CD14-positive monocyte (primary cell): ENCODE measurements at regions not wholly inside any gene's neighbourhood (a gene's known extent, or its start where the extent isn't known, plus 50 kb on each side); places are given as distances from the start of the nearest gene placed in this dataset.

Experiments
- DNase-seq, 3 donors: peaks; one replicate each; pipeline ENCODE4 v3.0.0-alpha.2; 2011 to 2022
- H2AFZ ChIP-seq: 2 replicates; pipeline ENCODE4 v1.6.0; 2012; ENCODE audit warnings: mild to moderate bottlenecking, low read depth, low read length, inconsistent platforms; ENCODE audit not compliant: insufficient read depth, poor library complexity, severe bottlenecking
- H3K27ac ChIP-seq, 2 donors: 1 replicate in 1 of 2; 2 replicates in 1 of 2; pipeline ENCODE4 v1.5.1; 2012 to 2013; ENCODE audit warnings: low read length in 2 of 2, control low read depth in 1 of 2, inconsistent platforms in 1 of 2, low read depth in 1 of 2, mild to moderate bottlenecking in 1 of 2
- H3K27me3 ChIP-seq, 2 donors: one replicate each; pipeline versions ENCODE4 v1.6.0 to v1.6.1; 2011 to 2013; ENCODE audit warnings: low read length in 2 of 2; ENCODE audit not compliant: control insufficient read depth in 2 of 2, insufficient read depth in 2 of 2
- H3K36me3 ChIP-seq, 2 donors: replicated peaks in 1 of 2; 1 replicate in 1 of 2; 2 replicates in 1 of 2; pipeline versions ENCODE4 v1.5.1 to v1.6.1; 2012 to 2013; ENCODE audit warnings: low read length in 2 of 2, control low read depth in 1 of 2, inconsistent platforms in 1 of 2, mild to moderate bottlenecking in 1 of 2; ENCODE audit not compliant: insufficient read depth in 2 of 2, control insufficient read depth in 1 of 2
- H3K4me1 ChIP-seq, 2 donors: 1 replicate in 1 of 2; 2 replicates in 1 of 2; pipeline versions ENCODE4 v1.5.1 to v1.6.1; 2012 to 2013; ENCODE audit warnings: low read length in 2 of 2, control low read depth in 1 of 2, inconsistent platforms in 1 of 2, mild to moderate bottlenecking in 1 of 2, moderate library complexity in 1 of 2; ENCODE audit not compliant: insufficient read depth in 2 of 2, control insufficient read depth in 1 of 2
- H3K4me2 ChIP-seq: replicated peaks from 2 replicates; pipeline ENCODE3; 2012; ENCODE audit warnings: low read length, moderate library complexity, mild to moderate bottlenecking; ENCODE audit not compliant: poor library complexity, severe bottlenecking; ENCODE audit errors: extremely low read depth
- H3K4me3 ChIP-seq, 3 experiments: fragments of 200-600 bp in 1 of 3; sonication (generic) in 1 of 3; replicated peaks in 1 of 3; 1 replicate in 2 of 3; 2 replicates in 1 of 3; pipeline ENCODE4 v1.5.1; 2011 to 2013; ENCODE audit warnings: low read length in 3 of 3, mild to moderate bottlenecking in 3 of 3, control low read depth in 2 of 3, low read depth in 2 of 3, inconsistent platforms in 1 of 3, moderate library complexity in 1 of 3
- H3K79me2 ChIP-seq: 2 replicates; pipeline ENCODE4 v1.6.0; 2012; ENCODE audit warnings: mild to moderate bottlenecking, control low read depth, inconsistent platforms, low read length, moderate library complexity; ENCODE audit not compliant: insufficient read depth
- H3K9ac ChIP-seq: 2 replicates; pipeline ENCODE4 v1.6.0; 2017; ENCODE audit warnings: low read length, mild to moderate bottlenecking; ENCODE audit not compliant: insufficient read depth, poor library complexity, severe bottlenecking
- H3K9me3 ChIP-seq, 2 donors: replicated peaks in 1 of 2; 1 replicate in 1 of 2; 2 replicates in 1 of 2; pipeline versions ENCODE4 v1.5.1 to v1.6.1; 2012 to 2013; ENCODE audit warnings: low read length in 2 of 2, control low read depth in 1 of 2; ENCODE audit not compliant: control insufficient read depth in 1 of 2, insufficient read depth in 1 of 2
- H4K20me1 ChIP-seq: 2 replicates; pipeline ENCODE4 v1.6.0; 2012; ENCODE audit warnings: mild to moderate bottlenecking, low read length, control low read depth, moderate library complexity; ENCODE audit not compliant: insufficient read depth
- H3K27ac Mint-ChIP-seq, 7 donors: one replicate each; pipeline ENCODE4 v1.8.0; 2020; ENCODE audit warnings: mild to moderate bottlenecking in 7 of 7, mixed read lengths in 7 of 7, moderate library complexity in 6 of 7, inconsistent platforms in 2 of 7
- H3K27me3 Mint-ChIP-seq, 3 donors: one replicate each; pipeline ENCODE4 v1.8.0; 2021 to 2022; ENCODE audit warnings: low read depth in 3 of 3, mild to moderate bottlenecking in 3 of 3, mixed read lengths in 3 of 3, moderate library complexity in 3 of 3, inconsistent platforms in 1 of 3
- H3K36me3 Mint-ChIP-seq, 2 donors: one replicate each; pipeline ENCODE4 v1.8.0; 2020; ENCODE audit warnings: mixed read lengths in 2 of 2, inconsistent platforms in 1 of 2, mild to moderate bottlenecking in 1 of 2
- H3K4me1 Mint-ChIP-seq: one replicate; pipeline ENCODE4 v1.8.0; 2020; ENCODE audit warnings: mild to moderate bottlenecking, mixed read lengths
- H3K4me3 Mint-ChIP-seq, 2 donors: one replicate each; pipeline ENCODE4 v1.8.0; 2020; ENCODE audit warnings: mild to moderate bottlenecking in 2 of 2, mixed read lengths in 2 of 2, moderate library complexity in 1 of 2
- H3K9me3 Mint-ChIP-seq, 7 donors: one replicate each; pipeline ENCODE4 v1.8.0; 2020 to 2022; ENCODE audit warnings: mixed read lengths in 7 of 7, mild to moderate bottlenecking in 6 of 7, moderate library complexity in 6 of 7, inconsistent platforms in 2 of 7
- CTCF ChIP-seq: fragments of 200-600 bp; IDR thresholded peaks from one replicate; pipeline ENCODE4 v1.8.0; 2022; ENCODE audit warnings: antibody characterized with exemption, mild to moderate bottlenecking
- WGBS: methylation state at CpG from one replicate; pipeline ENCODE4 v1.1.5; 2013; ENCODE audit warnings: missing lambda C conversion rate; ENCODE audit not compliant: insufficient coverage; 5-methylcytosine and 5-hydroxymethylcytosine counted together
- intact Hi-C, 2 donors: fragments of 100-400 bp; cut with micrococcal nuclease; formaldehyde crosslinking; loops; one replicate each; pipeline versions ENCODE4 v1.15.0 to v1.15.1; 2023

- H3K9ac ChIP-seq = no peak overlapping the region
- H3K36me3 Mint-ChIP-seq = no peaks in the 10 kb centered on the region
- no peaks in the 10 kb centered on the region for H3K36me3 ChIP-seq
- H4K20me1 ChIP-seq = no peaks in the 10 kb centered on the region
- H3K4me3 ChIP-seq = no peak overlapping the region
- no peaks in the 10 kb centered on the region for H3K4me1 ChIP-seq
- H3K27me3 Mint-ChIP-seq = peaks cover 0 to 3% (median 0%) of the 10 kb centered on the region in 3 donors
- no peaks in the 10 kb centered on the region for H3K27me3 ChIP-seq
- intact Hi-C loops = no loop called here
- no peaks in the 10 kb centered on the region for H3K79me2 ChIP-seq
- no peak for TF ChIP-seq CTCF
- no peak overlapping the region for H2AFZ ChIP-seq
- H3K27ac Mint-ChIP-seq = no peak overlapping the region
- H3K4me1 Mint-ChIP-seq = no peaks in the 10 kb centered on the region
- H3K9me3 Mint-ChIP-seq = peaks cover 0 to 2% (median 0%) of the 10 kb centered on the region in 7 donors
- no peak overlapping the region for H3K4me3 Mint-ChIP-seq
- no peak overlapping the region for H3K4me2 ChIP-seq
- no peak for DNase-seq
- H3K27ac ChIP-seq = no peak overlapping the region
- H3K9me3 ChIP-seq = no peaks in the 10 kb centered on the region
Observed at GRCh38 chr12:67526129-67526528, 122.4 kb upstream of the DYRK2 start.

GRCh38 chr12:67531051-67531450, 117.5 kb upstream of the DYRK2 start:
- H3K36me3 Mint-ChIP-seq = no peaks in the 10 kb centered on the region
- Histone ChIP-seq H3K27ac (no peak overlapping the region), H3K27me3 (no peaks in the 10 kb centered on the region), H3K36me3 (no peaks in the 10 kb centered on the region), H4K20me1 (no peaks in the 10 kb centered on the region), H3K79me2 (no peaks in the 10 kb centered on the region), H3K4me3 (no peak overlapping the region), H3K4me2 (no peak overlapping the region), H2AFZ (no peak overlapping the region), H3K9me3 (no peaks in the 10 kb centered on the region), H3K9ac (no peak overlapping the region), H3K4me1 (no peaks in the 10 kb centered on the region)
- intact Hi-C loops = no loop called here
- H3K4me1 Mint-ChIP-seq = no peaks in the 10 kb centered on the region
- peaks cover 0 to 3% (median 2%) of the 10 kb centered on the region in 3 donors for H3K27me3 Mint-ChIP-seq
- H3K9me3 Mint-ChIP-seq = peaks cover 0 to 4% (median 0%) of the 10 kb centered on the region in 7 donors
- no peak for TF ChIP-seq CTCF
- DNase-seq = no peak
- WGBS = no CpG with 5 or more reads among the region's 1 CpG
- no peak overlapping the region for H3K4me3 Mint-ChIP-seq
- no peak overlapping the region for H3K27ac Mint-ChIP-seq
